ENCODE measurements at regions not wholly inside any gene's neighbourhood (a gene's known extent, or its start where the extent isn't known, plus 50 kb on each side); places are given as distances from the start of the nearest gene placed in this dataset.

DNA sequence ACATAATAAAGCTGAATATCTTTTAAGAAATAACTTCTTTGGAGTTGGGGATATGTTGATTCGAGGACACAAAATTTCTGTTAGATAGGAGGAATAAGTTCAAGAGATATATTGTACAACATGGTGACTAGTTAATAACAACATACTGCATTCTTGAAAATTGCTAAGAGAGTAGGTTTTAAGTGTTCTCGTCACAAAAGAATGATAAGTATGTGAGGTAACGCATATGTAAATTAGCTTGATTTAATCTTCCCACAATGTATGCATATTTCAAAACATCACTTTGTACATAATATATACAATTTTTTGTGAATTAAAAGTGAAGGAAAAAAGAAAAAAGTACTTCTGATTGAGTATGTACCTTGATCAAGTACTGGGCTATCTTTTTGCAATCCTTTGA, 428.0 kb upstream of the TRPC7 start:
- H3K4me1 Mint-ChIP-seq: no peaks in the 10 kb centered on the region; the same call in 2 of the 3 replicates
- H3K4me3 Mint-ChIP-seq: no peak overlapping the region

More for the DNA sequence above, 428.0 kb upstream of the TRPC7 start:
- Mint-ChIP-seq H3K36me3 (ENCODE audit: low read depth) (peaks cover 14% of the 10 kb centered on the region), H3K9me3 (peaks cover 13% of the 10 kb centered on the region), H3K27me3 (ENCODE audit: insufficient read depth, low read depth, poor library complexity) (peaks cover 4% of the 10 kb centered on the region), H3K27ac (no peak overlapping the region)
- 0 out of 2 replicates have a peak, but pooled peaks cover 6% of the 10 kb centered on the region for H3K4me1 ChIP-seq (ENCODE audit: insufficient read depth)
- ATAC-seq (no peak), DNase-seq (ENCODE audit: low spot score) (no peak)
- no peaks in the 10 kb centered on the region; the same call in 1 of the 2 replicates for H3K9me2 ChIP-seq (ENCODE audit: insufficient read depth)
- no peaks in the 10 kb centered on the region for H3K79me2 ChIP-seq (replicated peaks; ENCODE audit: insufficient read depth)
- H3K27ac ChIP-seq (ENCODE audit: low read depth): no peak overlapping the region
- H3F3A ChIP-seq (replicated peaks; ENCODE audit: low read depth): no peaks in the 10 kb centered on the region
- H3K27me3 ChIP-seq (ENCODE audit: insufficient read depth): no peaks in the 10 kb centered on the region
- H2AFZ ChIP-seq: no peak overlapping the region
- H4K20me1 ChIP-seq (replicated peaks; ENCODE audit: insufficient read depth): no peaks in the 10 kb centered on the region
- no peak overlapping the region for H3K4me2 ChIP-seq
- no peak overlapping the region for H3K4me3 ChIP-seq
- TF ChIP-seq CTCF (conservative IDR thresholded peaks at IDR 0.05; ENCODE audit: low read depth in 2 of 2): no peak
- TF ChIP-seq, protein P1, sequence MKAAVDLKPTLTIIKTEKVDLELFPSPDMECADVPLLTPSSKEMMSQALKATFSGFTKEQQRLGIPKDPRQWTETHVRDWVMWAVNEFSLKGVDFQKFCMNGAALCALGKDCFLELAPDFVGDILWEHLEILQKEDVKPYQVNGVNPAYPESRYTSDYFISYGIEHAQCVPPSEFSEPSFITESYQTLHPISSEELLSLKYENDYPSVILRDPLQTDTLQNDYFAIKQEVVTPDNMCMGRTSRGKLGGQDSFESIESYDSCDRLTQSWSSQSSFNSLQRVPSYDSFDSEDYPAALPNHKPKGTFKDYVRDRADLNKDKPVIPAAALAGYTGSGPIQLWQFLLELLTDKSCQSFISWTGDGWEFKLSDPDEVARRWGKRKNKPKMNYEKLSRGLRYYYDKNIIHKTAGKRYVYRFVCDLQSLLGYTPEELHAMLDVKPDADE (IDR thresholded peaks at IDR 0.05): no peak
- no peak for TF ChIP-seq STAT1 (IDR thresholded peaks at IDR 0.05; ENCODE audit: unreplicated experiment)
- TF ChIP-seq EZH2 (IDR thresholded peaks at IDR 0.05; ENCODE audit: low read depth, unreplicated experiment): no peak
- TF ChIP-seq ZNF462 (CRISPR knock-in tag; IDR thresholded peaks at IDR 0.05): no peak
- no peak for TF ChIP-seq REST (IDR thresholded peaks at IDR 0.05; ENCODE audit: unreplicated experiment)
- no peak for TF ChIP-seq JUNB (IDR thresholded peaks at IDR 0.05; ENCODE audit: unreplicated experiment)
- TF ChIP-seq ZNF114 (CRISPR knock-in tag; IDR thresholded peaks at IDR 0.05): no peak
- no peak for TF ChIP-seq CREB1 (CRISPR knock-in tag; IDR thresholded peaks at IDR 0.05; ENCODE audit: low read depth)
- no peak for TF ChIP-seq EZH2phosphoT487 (IDR thresholded peaks at IDR 0.05; ENCODE audit: unreplicated experiment)
- TF ChIP-seq NANOG (IDR thresholded peaks at IDR 0.05; ENCODE audit: borderline replicate concordance): no peak
- no peaks in the 10 kb centered on the region for H3K36me3 ChIP-seq (ENCODE audit: insufficient read depth)

Data from GM23338 (cell line).